ENCODE measurements at regions not wholly inside any gene's neighbourhood (a gene's known extent, or its start where the extent isn't known, plus 50 kb on each side); places are given as distances from the start of the nearest gene placed in this dataset.

- TF ChIP-seq SIN3A (IDR thresholded peaks at IDR 0.05; ENCODE audit: borderline replicate concordance, insufficient read depth, low read length) = no peak
Observed at GRCh38 chr7:149692557-149692982, 80.8 kb downstream of the ZNF467 start.

- TF ChIP-seq SIN3A (IDR thresholded peaks at IDR 0.05; ENCODE audit: borderline replicate concordance, insufficient read depth, low read length) = no peak
- TF ChIP-seq FOXP2 (optimal IDR thresholded peaks at IDR 0.05; ENCODE audit: borderline replicate concordance, extremely low read depth, extremely low read length, insufficient read depth) = no peak
- TF ChIP-seq POLR2AphosphoS5 (IDR thresholded peaks at IDR 0.05; ENCODE audit: low read depth, low read length) = no peak
- TF ChIP-seq TAF1 (IDR thresholded peaks at IDR 0.05; ENCODE audit: borderline replicate concordance, insufficient read depth, low read length) = no peak
- no peak for TF ChIP-seq REST (IDR thresholded peaks at IDR 0.05; ENCODE audit: insufficient read depth in 1 of 2, low read depth in 2 of 2, low read length in 2 of 2)
Observed at GRCh38 chr7:149692056-149692455, 81.3 kb downstream of the ZNF467 start.

- TF ChIP-seq POLR2AphosphoS5 (IDR thresholded peaks at IDR 0.05; ENCODE audit: low read depth, low read length) (no peak), REST (IDR thresholded peaks at IDR 0.05; ENCODE audit: insufficient read depth in 1 of 2, low read depth in 2 of 2, low read length in 2 of 2) (no peak), TAF1 (IDR thresholded peaks at IDR 0.05; ENCODE audit: borderline replicate concordance, insufficient read depth, low read length) (no peak), FOXP2 (optimal IDR thresholded peaks at IDR 0.05; ENCODE audit: borderline replicate concordance, extremely low read depth, extremely low read length, insufficient read depth) (no peak), SIN3A (IDR thresholded peaks at IDR 0.05; ENCODE audit: borderline replicate concordance, insufficient read depth, low read length) (no peak)
Observed at GRCh38 chr7:149690688-149691446, 82.5 kb downstream of the ZNF467 start.

- TF ChIP-seq POLR2AphosphoS5 (IDR thresholded peaks at IDR 0.05; ENCODE audit: low read depth, low read length) = no peak
- TF ChIP-seq SIN3A (IDR thresholded peaks at IDR 0.05; ENCODE audit: borderline replicate concordance, insufficient read depth, low read length) = no peak
- no peak for TF ChIP-seq REST (IDR thresholded peaks at IDR 0.05; ENCODE audit: insufficient read depth in 1 of 2, low read depth in 2 of 2, low read length in 2 of 2)
- no peak for TF ChIP-seq TAF1 (IDR thresholded peaks at IDR 0.05; ENCODE audit: borderline replicate concordance, insufficient read depth, low read length)
- no peak for TF ChIP-seq FOXP2 (optimal IDR thresholded peaks at IDR 0.05; ENCODE audit: borderline replicate concordance, extremely low read depth, extremely low read length, insufficient read depth)
Observed at GRCh38 chr7:149689291-149689721, 84.1 kb downstream of the ZNF467 start.

- TF ChIP-seq POLR2AphosphoS5 (IDR thresholded peaks at IDR 0.05; ENCODE audit: low read depth, low read length) (no peak), SIN3A (IDR thresholded peaks at IDR 0.05; ENCODE audit: borderline replicate concordance, insufficient read depth, low read length) (no peak), TAF1 (IDR thresholded peaks at IDR 0.05; ENCODE audit: borderline replicate concordance, insufficient read depth, low read length) (no peak), FOXP2 (optimal IDR thresholded peaks at IDR 0.05; ENCODE audit: borderline replicate concordance, extremely low read depth, extremely low read length, insufficient read depth) (no peak), REST (IDR thresholded peaks at IDR 0.05; ENCODE audit: insufficient read depth in 1 of 2, low read depth in 2 of 2, low read length in 2 of 2) (no peak)
Observed at GRCh38 chr7:149688836-149689235, 84.6 kb downstream of the ZNF467 start.

Data from PFSK-1 (cell line).